HG02840 (cell line): ENCODE measurements at regions not wholly inside any gene's neighbourhood (a gene's known extent, or its start where the extent isn't known, plus 50 kb on each side); places are given as distances from the start of the nearest gene placed in this dataset.
A peak's percentile ranks its signal among the peaks of the same experiment; 100 is the strongest.
"Not testable (repeated sequence)": the region's sequence is repeated elsewhere in the genome, so short reads cannot be mapped to it uniquely, and the experiment has no call there.

Source experiments
- ATAC-seq: cut with Tn5 transposase; IDR thresholded peaks from one replicate; pipeline ENCODE4 v1.9.1; 2021; ENCODE audit warnings: mild to moderate bottlenecking, moderate library complexity, moderate number of reproducible peaks; ENCODE audit not compliant: unreplicated experiment, low FRiP score

DNA sequence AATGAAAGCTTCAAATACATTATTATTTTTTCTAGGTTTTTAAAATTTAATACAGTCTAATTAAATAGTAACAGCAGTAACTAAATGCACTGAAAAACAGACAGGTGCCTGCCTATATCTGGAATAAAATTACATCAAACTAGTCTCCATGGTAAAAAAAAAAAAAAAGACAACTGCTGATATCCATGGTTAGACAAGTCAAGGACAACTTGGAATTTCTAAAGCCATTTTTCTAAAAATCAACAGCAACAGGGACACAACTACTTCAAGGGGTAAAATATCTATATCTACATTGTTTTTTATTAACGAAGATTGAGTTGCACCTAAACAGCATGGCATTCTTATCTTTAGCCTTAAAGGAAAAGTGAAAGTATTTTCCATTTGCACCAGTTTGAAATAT, 74.7 kb upstream of the VPREB1 start:
- no peak for ATAC-seq

- no peak for ATAC-seq
Measured at GRCh38 chr22:22168941-22169867, 75.4 kb upstream of the VPREB1 start.

GRCh38 chr22:22168190-22168940, 76.2 kb upstream of the VPREB1 start:
- ATAC-seq = peak; percentile 34

GRCh38 chr22:22167791-22168189, 76.8 kb upstream of the VPREB1 start:
- ATAC-seq = peak; percentile 53

DNA sequence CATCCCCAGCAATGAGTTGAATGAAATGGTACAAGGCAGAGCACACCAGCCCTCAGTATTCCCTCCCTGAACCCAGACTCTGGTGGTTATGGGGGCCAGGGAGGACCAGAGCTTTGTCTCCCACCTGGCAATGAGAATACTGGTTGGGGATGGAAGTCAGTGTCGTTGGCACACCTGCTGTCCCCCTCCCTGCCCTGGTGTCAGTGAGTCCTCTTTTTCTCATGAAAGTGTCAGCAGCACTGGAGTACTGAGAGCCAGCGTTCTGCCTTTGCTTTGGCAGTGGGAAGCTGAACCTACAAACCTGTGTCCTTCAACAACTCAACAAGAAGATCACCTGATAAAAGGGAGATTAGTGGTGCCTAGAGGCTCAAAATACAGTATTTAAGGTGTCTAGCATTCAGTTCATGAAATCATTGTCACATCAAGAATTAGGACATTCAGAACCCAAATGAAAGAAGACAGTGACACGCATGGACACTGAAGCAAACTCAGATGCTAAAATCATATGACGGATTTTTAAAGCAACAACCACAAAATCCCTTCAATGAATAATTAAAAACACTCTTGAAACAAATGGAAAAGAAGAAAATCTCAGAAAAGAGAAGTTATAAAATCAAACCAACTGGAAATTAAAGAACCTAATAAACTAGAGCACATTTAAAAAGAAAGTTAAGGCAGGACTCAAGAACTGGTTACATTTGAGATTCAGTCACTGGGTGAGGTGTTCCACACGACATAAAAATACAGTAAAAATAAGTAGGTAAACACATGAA, 77.5 kb upstream of the VPREB1 start:
- ATAC-seq = no peak

DNA sequence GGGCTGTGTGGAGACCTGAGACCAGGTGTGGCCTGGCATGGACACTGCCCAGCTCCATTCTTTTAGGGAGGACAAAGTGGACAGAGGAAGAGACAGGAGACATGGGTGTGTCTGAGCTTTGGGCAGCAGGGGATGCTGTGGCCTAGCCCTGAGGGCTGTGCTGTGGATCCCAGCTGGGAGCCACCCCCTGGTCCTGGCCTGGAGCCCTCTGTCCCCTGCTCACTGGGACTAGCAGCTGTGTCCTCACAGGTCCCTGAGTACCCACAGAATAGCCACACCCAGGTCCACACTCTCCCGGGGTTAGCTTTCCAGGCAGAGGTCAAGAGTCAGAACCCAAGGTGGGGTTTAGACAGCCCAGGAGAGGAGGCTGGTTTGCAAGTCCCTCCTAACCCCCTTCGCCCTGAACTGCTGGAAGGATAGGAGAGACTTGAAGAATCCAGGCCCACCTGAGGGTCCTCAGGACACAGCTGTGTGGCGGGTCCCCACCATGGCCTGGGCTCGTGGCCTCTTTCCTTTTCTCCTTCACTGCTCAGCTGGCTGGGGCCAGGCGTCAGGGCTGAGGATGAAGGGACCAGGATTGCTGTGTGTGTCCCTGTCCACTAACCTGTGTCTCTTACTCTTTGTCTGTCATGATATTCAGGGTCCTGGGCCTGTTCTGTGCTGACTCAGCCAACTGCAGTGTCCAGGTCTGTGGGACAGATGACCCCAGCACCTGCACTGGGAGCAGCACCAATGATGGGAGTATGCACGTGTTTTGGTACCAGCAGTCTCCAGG, 78.5 kb upstream of the VPREB1 start:
- no peak for ATAC-seq

DNA sequence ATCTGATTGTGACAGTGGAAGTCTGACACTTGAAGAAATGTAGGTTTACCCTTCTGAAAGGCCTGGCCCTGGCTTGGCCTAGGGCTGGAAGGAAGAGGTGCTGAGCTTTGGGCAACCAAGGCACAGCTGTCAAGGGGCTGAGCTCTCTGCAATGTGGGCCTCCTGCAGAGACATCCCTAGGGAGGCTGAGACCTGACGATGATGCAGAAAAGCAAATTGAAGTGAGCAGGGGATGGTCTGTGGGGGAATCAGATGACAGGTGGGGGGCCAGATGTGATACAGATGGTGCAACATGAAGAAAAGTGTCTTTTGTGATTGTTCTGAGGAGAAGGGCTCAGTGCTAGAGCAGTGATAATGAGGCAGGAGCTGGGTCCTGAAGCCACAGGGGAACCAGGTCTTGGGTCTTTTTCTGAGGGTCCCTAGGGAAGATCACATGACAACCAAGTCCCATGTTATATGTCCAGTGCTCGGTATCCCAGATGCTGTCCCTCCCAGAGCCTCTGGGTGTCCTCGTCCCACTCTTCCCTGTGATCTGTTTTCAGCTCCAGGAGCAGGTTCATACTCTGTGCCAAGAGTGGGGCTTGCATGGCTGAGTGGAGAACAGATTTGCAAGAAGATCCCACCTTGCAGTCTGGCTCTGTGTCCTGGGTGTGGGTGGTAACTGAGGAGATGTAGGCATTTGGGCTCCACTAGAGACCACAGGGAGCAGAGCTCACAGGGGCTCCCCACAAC, 79.9 kb upstream of the VPREB1 start:
- ATAC-seq = no peak

- ATAC-seq = peak; percentile 71
Measured at GRCh38 chr22:22161924-22162851, 82.4 kb upstream of the VPREB1 start.

GRCh38 chr22:22160768-22161167, 83.8 kb upstream of the VPREB1 start:
- ATAC-seq = not testable (repeated sequence)

DNA sequence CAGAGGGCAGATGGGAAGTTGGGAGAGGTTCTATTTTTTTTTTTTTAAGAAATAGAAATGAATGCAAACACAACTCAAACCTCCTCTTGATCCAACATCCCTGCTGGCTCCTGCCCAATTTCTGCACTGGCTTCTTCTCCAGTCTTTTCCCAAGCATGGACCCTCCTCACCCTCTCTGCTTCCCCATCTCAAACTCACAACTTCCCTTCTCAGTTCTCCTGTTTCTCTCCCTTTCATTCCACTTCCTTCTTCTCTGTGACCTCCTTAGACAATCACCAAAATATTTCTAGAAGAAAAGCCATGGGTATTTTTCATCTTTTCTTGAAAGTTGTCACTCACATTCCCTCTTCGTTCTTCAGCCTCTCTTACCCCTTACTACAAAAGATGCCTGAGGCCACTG, 85.2 kb upstream of the VPREB1 start:
- no peak for ATAC-seq

DNA sequence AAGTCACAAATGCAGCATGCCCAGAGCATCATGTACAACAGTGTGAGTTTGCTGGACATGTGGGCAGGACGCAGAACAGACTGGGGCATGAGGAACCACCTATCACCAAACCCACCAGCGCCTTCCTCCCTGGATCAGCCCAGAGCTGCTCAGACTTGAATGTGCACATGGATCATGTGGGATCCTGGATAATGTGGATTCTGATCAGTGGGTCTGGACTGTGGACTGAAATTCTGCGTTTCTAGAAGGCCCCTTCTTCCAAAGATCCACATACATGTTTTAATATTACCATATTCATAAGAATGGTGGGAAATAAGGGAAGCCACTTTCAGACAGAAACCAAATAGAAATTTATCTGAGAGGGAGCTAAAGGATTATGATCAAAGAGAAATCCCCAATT, 85.6 kb upstream of the VPREB1 start:
- ATAC-seq = no peak

DNA sequence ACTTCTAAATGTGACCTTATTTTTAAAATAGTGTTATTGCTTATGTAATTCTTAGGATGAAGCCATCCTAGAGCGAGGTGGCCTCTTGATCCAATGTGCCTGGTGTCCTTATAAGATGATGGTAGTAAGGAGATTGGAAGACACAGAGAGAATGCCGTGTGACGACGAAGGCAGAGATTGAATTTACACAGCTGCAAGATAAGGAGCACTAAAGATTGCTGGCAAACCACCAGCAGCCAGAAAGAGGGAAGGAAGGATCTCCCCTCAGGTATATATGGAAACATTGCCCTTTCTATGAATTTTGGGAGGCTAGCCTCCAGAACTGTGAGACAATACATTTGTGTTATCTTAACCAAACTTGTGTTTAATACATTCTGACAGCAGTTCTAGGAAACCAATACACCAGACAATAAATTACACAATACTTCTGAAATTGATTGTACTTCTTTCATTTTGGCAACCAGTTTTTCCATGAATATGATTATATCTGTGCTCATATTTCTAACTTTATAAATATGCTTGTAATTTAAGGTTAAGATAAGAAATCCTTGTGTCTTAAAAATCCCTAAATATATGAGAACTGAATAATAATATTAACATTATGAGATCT, 86.3 kb upstream of the VPREB1 start:
- ATAC-seq = no peak

DNA sequence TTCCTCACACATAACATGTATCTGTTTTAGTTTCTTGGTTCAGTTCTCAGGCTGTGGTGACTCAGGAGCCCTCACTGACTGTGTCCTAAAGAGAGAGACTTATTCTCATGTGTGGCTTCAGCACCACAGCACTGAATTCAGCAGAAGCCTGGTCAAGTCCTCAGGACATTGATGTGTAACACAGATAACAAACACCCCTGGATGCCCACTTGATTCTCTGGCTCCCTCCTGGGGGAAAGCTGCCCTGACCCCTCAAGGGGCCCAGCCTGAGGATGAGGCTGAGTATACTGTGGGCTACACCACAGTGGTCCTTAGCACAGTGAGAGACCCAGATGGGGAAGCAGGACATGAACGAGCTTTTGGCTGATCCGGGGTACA, 87.2 kb upstream of the VPREB1 start:
- no peak for ATAC-seq

- ATAC-seq = no peak
Measured at GRCh38 chr22:22156716-22157347, 87.8 kb upstream of the VPREB1 start.

GRCh38 chr22:22156348-22156715, 88.3 kb upstream of the VPREB1 start:
- no peak for ATAC-seq

GRCh38 chr22:22155607-22156006, 89.0 kb upstream of the VPREB1 start:
- no peak for ATAC-seq

DNA sequence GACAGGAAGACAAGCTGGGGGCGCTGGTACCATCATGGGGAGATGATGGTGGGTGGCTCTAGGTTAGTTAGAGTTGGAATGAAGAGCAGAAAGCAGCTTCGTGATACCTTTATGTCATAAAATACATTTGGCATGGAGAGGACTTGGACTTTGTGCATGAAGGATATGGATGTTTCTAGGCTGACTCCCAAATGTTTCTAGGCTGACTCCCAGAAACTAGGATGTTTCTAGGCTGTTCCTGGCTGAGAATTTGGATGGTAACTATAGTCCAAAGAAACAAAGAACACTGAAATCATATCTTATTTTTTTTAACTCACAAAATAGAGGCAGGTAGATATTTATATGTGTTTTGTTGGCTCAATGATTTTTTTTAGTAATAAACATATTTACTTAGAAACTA, 89.4 kb upstream of the VPREB1 start:
- no peak for ATAC-seq

- no peak for ATAC-seq
Measured at GRCh38 chr22:22154040-22154439, 90.5 kb upstream of the VPREB1 start.
